HCT116 (cell line): ENCODE measurements at regions not wholly inside any gene's neighbourhood (a gene's known extent, or its start where the extent isn't known, plus 50 kb on each side); places are given as distances from the start of the nearest gene placed in this dataset.

ENCODE experiments used
- ATAC-seq: fragments of 200-7000 bp; cut with Tn5 transposase; 2 replicates; pipeline ENCODE4 v1.9.1; 2020; ENCODE audit warnings: mild to moderate bottlenecking, moderate library complexity
- BruUV-seq: library from RNA; stranded (reverse); fragments of 400-500 nt; replicated peaks from 2 replicates; lab custom pipeline; 2021; lab: Mats Ljungman, UMichigan
- CTCF ChIA-PET: fragments of 300-600 bp; sonication (Branson Sonifier 250); formaldehyde crosslinking; loops from one replicate; lab custom pipeline; 2021; ENCODE audit warnings: antibody characterized with exemption; lab: Charles Lee
- POLR2A ChIA-PET: fragments of 300-600, 350-600 bp; sonication (Branson Sonifier 250); formaldehyde crosslinking; loops from one replicate; lab custom pipeline; 2021; ENCODE audit warnings: antibody characterized with exemption; lab: Charles Lee
- RAD21 ChIA-PET, 2 experiments: fragments of 300-600 bp; sonication (Branson Sonifier 250); formaldehyde crosslinking; loops; one replicate each; lab custom pipeline; 2023; ENCODE audit warnings: low total read pairs in 2 of 2; ENCODE audit not compliant: uncharacterized antibody in 2 of 2, unreplicated experiment in 2 of 2, low non-redundant PET in 1 of 2; lab: Charles Lee
- DNase-seq: peaks from one replicate; pipeline ENCODE4 v3.0.0-alpha.2; 2010; ENCODE audit warnings: low read depth, low spot score
- H2AFZ ChIP-seq: fragments of 200-600 bp; shearing (Covaris generic), sonication (generic); 2 replicates; pipeline ENCODE4 v1.6.1; 2017; ENCODE audit warnings: low read depth, mixed run types, mixed read lengths, antibody characterized with exemption, low read length; ENCODE audit not compliant: poor library complexity, severe bottlenecking
- H3K27ac ChIP-seq: 2 replicates; pipeline ENCODE4 v1.5.1; 2012; ENCODE audit warnings: low read depth, low read length
- H3K27me3 ChIP-seq: fragments of 200-600 bp; sonication (generic); 2 replicates; pipeline ENCODE4 v1.6.1; 2016; ENCODE audit warnings: mixed run types, low read length, mixed read lengths; ENCODE audit not compliant: insufficient read depth
- H3K36me3 ChIP-seq, 2 experiments: fragments of 200-500 bp in 1 of 2; fragments of 200-600 bp in 1 of 2; sonication (Bioruptor generic) in 1 of 2; sonication (generic) in 1 of 2; 2 replicates each; pipeline versions ENCODE4 v1.5.1 to v1.6.1; 2014 to 2016; ENCODE audit warnings: low read length in 2 of 2, inconsistent platforms in 1 of 2, mixed read lengths in 1 of 2, mixed run types in 1 of 2; ENCODE audit not compliant: insufficient read depth in 2 of 2, control insufficient read depth in 1 of 2
- H3K4me1 ChIP-seq, 2 experiments: fragments of 200-600 bp in 1 of 2; sonication (generic) in 1 of 2; 2 replicates each; pipeline versions ENCODE4 v1.5.1 to v1.6.1; 2012 to 2017; ENCODE audit warnings: low read length in 2 of 2, inconsistent platforms in 1 of 2, mild to moderate bottlenecking in 1 of 2, mixed read lengths in 1 of 2, mixed run types in 1 of 2, moderate library complexity in 1 of 2; ENCODE audit not compliant: insufficient read depth in 2 of 2, control insufficient read depth in 1 of 2
- H3K4me2 ChIP-seq: fragments of 200-600 bp; sonication (generic); 2 replicates; pipeline ENCODE4 v1.6.1; 2017; ENCODE audit warnings: mixed run types, low read length, mixed read lengths
- H3K4me3 ChIP-seq, 2 experiments: fragments of 200-600 bp in 1 of 2; sonication (generic) in 1 of 2; replicated peaks in 1 of 2; 2 replicates each; pipeline ENCODE4 v1.5.1; 2011 to 2016; ENCODE audit warnings: low read length in 2 of 2, control low read depth in 1 of 2, low read depth in 1 of 2, mild to moderate bottlenecking in 1 of 2, mixed read lengths in 1 of 2, mixed run types in 1 of 2
- H3K79me2 ChIP-seq: fragments of 200-600 bp; sonication (generic); 2 replicates; pipeline ENCODE4 v1.6.1; 2017; ENCODE audit warnings: mild to moderate bottlenecking, mixed run types, low read length, moderate library complexity, mixed read lengths; ENCODE audit not compliant: insufficient read depth
- H3K9ac ChIP-seq: fragments of 200-600 bp; sonication (generic); 2 replicates; pipeline ENCODE4 v1.6.1; 2016; ENCODE audit warnings: low read length, mixed read lengths
- H3K9me2 ChIP-seq: fragments of 200-600 bp; sonication (generic), shearing (Covaris generic); 2 replicates; pipeline ENCODE4 v1.6.1; 2017; ENCODE audit warnings: mixed run types, mild to moderate bottlenecking, moderate library complexity; ENCODE audit not compliant: insufficient read depth
- H3K9me3 ChIP-seq, 2 experiments: fragments of 200-500 bp in 1 of 2; fragments of 200-600 bp in 1 of 2; sonication (Bioruptor generic) in 1 of 2; sonication (generic) in 1 of 2; 2 replicates each; pipeline ENCODE4 v1.6.1; 2014 to 2017; ENCODE audit warnings: low read length in 2 of 2, mixed read lengths in 2 of 2, inconsistent platforms in 1 of 2, low read depth in 1 of 2, mild to moderate bottlenecking in 1 of 2, mixed run types in 1 of 2, moderate library complexity in 1 of 2; ENCODE audit not compliant: control insufficient read depth in 1 of 2, insufficient read depth in 1 of 2
- H4K20me1 ChIP-seq: fragments of 200-600 bp; sonication (generic), shearing (Covaris generic); 2 replicates; pipeline ENCODE4 v1.6.1; 2017; ENCODE audit warnings: mixed run types, mild to moderate bottlenecking, moderate library complexity; ENCODE audit not compliant: insufficient read depth
- CBX3 ChIP-seq: IDR thresholded peaks from 2 replicates; pipeline ENCODE4 v1.6.1; 2012; ENCODE audit warnings: low read depth
- CEBPB ChIP-seq: IDR thresholded peaks from 2 replicates; pipeline ENCODE4 v1.6.1; 2012; ENCODE audit warnings: low read depth
- CTCF ChIP-seq, 3 experiments: fragments of 200-600 bp in 1 of 3; sonication (generic) in 1 of 3; IDR thresholded peaks in 2 of 3; conservative IDR thresholded peaks in 1 of 3; 2 replicates each; pipeline ENCODE4 v1.5.1; 2012 to 2017; ENCODE audit warnings: low read depth in 2 of 3, low read length in 2 of 3, antibody characterized with exemption in 1 of 3, borderline replicate concordance in 1 of 3, control low read depth in 1 of 3, mild to moderate bottlenecking in 1 of 3, mixed read lengths in 1 of 3, mixed run types in 1 of 3, moderate library complexity in 1 of 3; ENCODE audit not compliant: insufficient read depth in 1 of 3
- ELF1 ChIP-seq: IDR thresholded peaks from 2 replicates; pipeline ENCODE4 v1.6.1; 2012; ENCODE audit warnings: low read depth, borderline replicate concordance
- EZH2 ChIP-seq: fragments of 200-600 bp; sonication (generic); IDR thresholded peaks from 2 replicates; pipeline ENCODE4 v1.6.1; 2017; ENCODE audit warnings: antibody characterized with exemption, mixed run types
- FOSL1 ChIP-seq: IDR thresholded peaks from 2 replicates; pipeline ENCODE4 v1.6.1; 2012; ENCODE audit warnings: low read depth
- JUND ChIP-seq: IDR thresholded peaks from 2 replicates; pipeline ENCODE4 v1.6.1; 2012
- POLR2A ChIP-seq: IDR thresholded peaks from 2 replicates; pipeline ENCODE4 v1.7.0; 2011; ENCODE audit warnings: borderline replicate concordance; ENCODE audit not compliant: insufficient read depth, insufficient read length; ENCODE audit errors: extremely low read depth
- RAD21 ChIP-seq: IDR thresholded peaks from 2 replicates; pipeline ENCODE4 v1.6.1; 2012; ENCODE audit warnings: low read depth, mild to moderate bottlenecking
- SIN3A ChIP-seq: IDR thresholded peaks from 2 replicates; pipeline ENCODE4 v1.6.1; 2012; ENCODE audit warnings: low read depth
- YY1 ChIP-seq: IDR thresholded peaks from 2 replicates; pipeline ENCODE4 v1.6.1; 2011; ENCODE audit warnings: low read length, low read depth, moderate library complexity, mild to moderate bottlenecking; ENCODE audit not compliant: insufficient replicate concordance; ENCODE audit errors: extremely low read depth
- ZBTB33 ChIP-seq: IDR thresholded peaks from 2 replicates; pipeline ENCODE4 v1.6.1; 2011; ENCODE audit warnings: mild to moderate bottlenecking, low read length, moderate library complexity; ENCODE audit not compliant: insufficient replicate concordance; ENCODE audit errors: extremely low read depth
- ZFX ChIP-seq: fragments of 450-650 bp; IDR thresholded peaks from 2 replicates; pipeline ENCODE4 v1.6.1; 2017
- ZNF274 ChIP-seq: fragments of 200-500 bp; sonication (Bioruptor generic); IDR thresholded peaks from 2 replicates; pipeline ENCODE4 v1.6.1; 2014; ENCODE audit warnings: mild to moderate bottlenecking, low read depth, low read length, inconsistent platforms
- intact Hi-C: fragments of 100-400 bp; cut with micrococcal nuclease; formaldehyde crosslinking; loops from 2 replicates; pipeline ENCODE4 v1.10.0; 2022
- TF ChIP-seq, protein P1 (sequence below): IDR thresholded peaks from 2 replicates; pipeline ENCODE4 v1.6.1; 2012; ENCODE audit warnings: low read depth

DNA sequence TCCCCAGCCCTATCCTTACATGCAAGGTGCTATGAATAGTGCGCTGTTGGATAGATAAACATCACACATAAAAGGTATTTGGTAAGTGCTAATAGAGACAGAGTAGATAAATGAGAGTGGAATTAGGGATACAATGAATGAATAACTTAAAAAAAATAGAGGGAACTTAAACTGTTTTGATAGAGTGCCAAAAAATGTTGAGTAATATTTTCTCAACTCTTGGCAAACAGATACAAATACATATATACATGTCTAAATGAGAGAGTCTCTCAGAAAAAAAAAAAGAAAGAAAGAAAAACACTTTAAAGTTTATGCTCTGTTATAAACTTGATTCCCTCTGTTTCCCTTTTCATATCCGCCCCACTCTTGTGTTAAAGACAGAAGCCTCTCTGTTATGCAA is 667.4 kb downstream of the ROBO2 start:
- Histone ChIP-seq H3K27ac (no peak overlapping the region), H3K9ac (no peak overlapping the region), H3K27me3 (no peaks in the 10 kb centered on the region), H3K4me2 (no peak overlapping the region), H3K36me3 (no peaks in the 10 kb centered on the region), H3K9me2 (no peaks in the 10 kb centered on the region), H3K79me2 (no peaks in the 10 kb centered on the region), H3K4me3 (no peak overlapping the region), H2AFZ (no peak overlapping the region), H3K4me1 (no peaks in the 10 kb centered on the region), H4K20me1 (no peaks in the 10 kb centered on the region), H3K9me3 (peaks cover 0 to 28% of the 10 kb centered on the region in 2 experiments; a peak in 2 of 4 replicates)
- intact Hi-C loops, result no loop called here
- TF ChIP-seq CEBPB (no peak), CBX3 (no peak), ZBTB33 (no peak), YY1 (no peak), ZNF274 (no peak), SIN3A (no peak), ELF1 (no peak), CTCF (IDR thresholded peaks at IDR 0.05 in 2 of 3, conservative IDR thresholded peaks at IDR 0.05 in 1 of 3; ENCODE audit: borderline replicate concordance in 1 of 3, insufficient read depth in 1 of 3, low read depth in 2 of 3, low read length in 2 of 3) (no peak), ZFX (no peak), RAD21 (no peak), POLR2A (no peak), JUND (no peak), FOSL1 (no peak), EZH2 (no peak)
- TF ChIP-seq, protein P1, sequence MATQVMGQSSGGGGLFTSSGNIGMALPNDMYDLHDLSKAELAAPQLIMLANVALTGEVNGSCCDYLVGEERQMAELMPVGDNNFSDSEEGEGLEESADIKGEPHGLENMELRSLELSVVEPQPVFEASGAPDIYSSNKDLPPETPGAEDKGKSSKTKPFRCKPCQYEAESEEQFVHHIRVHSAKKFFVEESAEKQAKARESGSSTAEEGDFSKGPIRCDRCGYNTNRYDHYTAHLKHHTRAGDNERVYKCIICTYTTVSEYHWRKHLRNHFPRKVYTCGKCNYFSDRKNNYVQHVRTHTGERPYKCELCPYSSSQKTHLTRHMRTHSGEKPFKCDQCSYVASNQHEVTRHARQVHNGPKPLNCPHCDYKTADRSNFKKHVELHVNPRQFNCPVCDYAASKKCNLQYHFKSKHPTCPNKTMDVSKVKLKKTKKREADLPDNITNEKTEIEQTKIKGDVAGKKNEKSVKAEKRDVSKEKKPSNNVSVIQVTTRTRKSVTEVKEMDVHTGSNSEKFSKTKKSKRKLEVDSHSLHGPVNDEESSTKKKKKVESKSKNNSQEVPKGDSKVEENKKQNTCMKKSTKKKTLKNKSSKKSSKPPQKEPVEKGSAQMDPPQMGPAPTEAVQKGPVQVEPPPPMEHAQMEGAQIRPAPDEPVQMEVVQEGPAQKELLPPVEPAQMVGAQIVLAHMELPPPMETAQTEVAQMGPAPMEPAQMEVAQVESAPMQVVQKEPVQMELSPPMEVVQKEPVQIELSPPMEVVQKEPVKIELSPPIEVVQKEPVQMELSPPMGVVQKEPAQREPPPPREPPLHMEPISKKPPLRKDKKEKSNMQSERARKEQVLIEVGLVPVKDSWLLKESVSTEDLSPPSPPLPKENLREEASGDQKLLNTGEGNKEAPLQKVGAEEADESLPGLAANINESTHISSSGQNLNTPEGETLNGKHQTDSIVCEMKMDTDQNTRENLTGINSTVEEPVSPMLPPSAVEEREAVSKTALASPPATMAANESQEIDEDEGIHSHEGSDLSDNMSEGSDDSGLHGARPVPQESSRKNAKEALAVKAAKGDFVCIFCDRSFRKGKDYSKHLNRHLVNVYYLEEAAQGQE, result no peak
- no TSS peak for BruUV-seq
- ChIA-PET CTCF (no interaction called here), POLR2A (no interaction called here), RAD21 (no interaction called here)
- DNase-seq, result no peak
- no peak for ATAC-seq
